ENCODE measurements at regions not wholly inside any gene's neighbourhood (a gene's known extent, or its start where the extent isn't known, plus 50 kb on each side); places are given as distances from the start of the nearest gene placed in this dataset.

GRCh38 chr1:236343246-236343870 is 50.7 kb upstream of the EDARADD start:
- TF ChIP-seq IRF1 (CRISPR knock-in tag; IDR thresholded peaks at IDR 0.05; ENCODE audit: borderline replicate concordance) (no peak), NR2C1 (IDR thresholded peaks at IDR 0.05) (no peak), NR2C1 (tag; IDR thresholded peaks at IDR 0.05) (no peak), ZNF224 (CRISPR knock-in tag; IDR thresholded peaks at IDR 0.05) (no peak), CEBPB (tag; IDR thresholded peaks at IDR 0.05) (no peak), NBN (IDR thresholded peaks at IDR 0.05; ENCODE audit: low read depth) (no peak), CTCF (IDR thresholded peaks at IDR 0.05 in 2 of 3, conservative IDR thresholded peaks at IDR 0.05 in 1 of 3; ENCODE audit: insufficient read depth in 2 of 3, low read depth in 1 of 3, low read length in 3 of 3) (no peak), BCLAF1 (IDR thresholded peaks at IDR 0.05; ENCODE audit: borderline replicate concordance in 1 of 2, control insufficient read depth in 1 of 2, low read depth in 2 of 2, low read length in 1 of 2) (no peak), ZNF133 (CRISPR knock-in tag; IDR thresholded peaks at IDR 0.05) (no peak), PRPF4 (IDR thresholded peaks at IDR 0.05; ENCODE audit: insufficient read depth, low read depth, low read length, poor library complexity, severe bottlenecking) (no peak), ZFP36 (IDR thresholded peaks at IDR 0.05; ENCODE audit: low read depth, low read length, partially characterized antibody) (no peak), POLR2AphosphoS5 (IDR thresholded peaks at IDR 0.05; ENCODE audit: control insufficient read depth, insufficient read depth, low read depth, low read length) (no peak), SP1 (CRISPR knock-in tag; IDR thresholded peaks at IDR 0.05) (no peak), NFIC (IDR thresholded peaks at IDR 0.05) (no peak), BRD4 (IDR thresholded peaks at IDR 0.05) (no peak)
